ENCODE measurements at regions not wholly inside any gene's neighbourhood (a gene's known extent, or its start where the extent isn't known, plus 50 kb on each side); places are given as distances from the start of the nearest gene placed in this dataset.

DNA sequence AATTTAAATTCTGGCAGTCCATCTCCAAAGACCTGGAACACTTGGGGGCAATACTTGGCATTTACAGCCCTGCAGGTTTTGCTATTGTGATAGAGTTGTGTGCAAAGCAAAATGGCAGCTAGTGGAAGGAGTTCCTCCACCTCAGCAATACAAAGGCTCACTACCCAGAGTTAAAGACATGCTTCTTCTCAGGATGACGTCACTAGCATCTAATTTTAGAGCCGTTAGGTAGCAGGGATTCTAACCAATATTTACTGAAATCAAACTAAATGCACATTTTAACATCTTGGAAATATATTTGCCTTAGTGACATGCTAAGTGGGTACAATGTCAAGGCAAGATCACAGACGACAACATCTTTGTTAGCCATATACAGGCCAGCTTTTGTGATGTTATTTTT, 261.6 kb downstream of the MAN2A1 start:
- no peak for TF ChIP-seq POLR2AphosphoS5 (IDR thresholded peaks at IDR 0.05; ENCODE audit: low read depth, low read length)
- TF ChIP-seq, protein P1, sequence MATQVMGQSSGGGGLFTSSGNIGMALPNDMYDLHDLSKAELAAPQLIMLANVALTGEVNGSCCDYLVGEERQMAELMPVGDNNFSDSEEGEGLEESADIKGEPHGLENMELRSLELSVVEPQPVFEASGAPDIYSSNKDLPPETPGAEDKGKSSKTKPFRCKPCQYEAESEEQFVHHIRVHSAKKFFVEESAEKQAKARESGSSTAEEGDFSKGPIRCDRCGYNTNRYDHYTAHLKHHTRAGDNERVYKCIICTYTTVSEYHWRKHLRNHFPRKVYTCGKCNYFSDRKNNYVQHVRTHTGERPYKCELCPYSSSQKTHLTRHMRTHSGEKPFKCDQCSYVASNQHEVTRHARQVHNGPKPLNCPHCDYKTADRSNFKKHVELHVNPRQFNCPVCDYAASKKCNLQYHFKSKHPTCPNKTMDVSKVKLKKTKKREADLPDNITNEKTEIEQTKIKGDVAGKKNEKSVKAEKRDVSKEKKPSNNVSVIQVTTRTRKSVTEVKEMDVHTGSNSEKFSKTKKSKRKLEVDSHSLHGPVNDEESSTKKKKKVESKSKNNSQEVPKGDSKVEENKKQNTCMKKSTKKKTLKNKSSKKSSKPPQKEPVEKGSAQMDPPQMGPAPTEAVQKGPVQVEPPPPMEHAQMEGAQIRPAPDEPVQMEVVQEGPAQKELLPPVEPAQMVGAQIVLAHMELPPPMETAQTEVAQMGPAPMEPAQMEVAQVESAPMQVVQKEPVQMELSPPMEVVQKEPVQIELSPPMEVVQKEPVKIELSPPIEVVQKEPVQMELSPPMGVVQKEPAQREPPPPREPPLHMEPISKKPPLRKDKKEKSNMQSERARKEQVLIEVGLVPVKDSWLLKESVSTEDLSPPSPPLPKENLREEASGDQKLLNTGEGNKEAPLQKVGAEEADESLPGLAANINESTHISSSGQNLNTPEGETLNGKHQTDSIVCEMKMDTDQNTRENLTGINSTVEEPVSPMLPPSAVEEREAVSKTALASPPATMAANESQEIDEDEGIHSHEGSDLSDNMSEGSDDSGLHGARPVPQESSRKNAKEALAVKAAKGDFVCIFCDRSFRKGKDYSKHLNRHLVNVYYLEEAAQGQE (IDR thresholded peaks at IDR 0.05; ENCODE audit: insufficient read depth in 1 of 2, low read depth in 2 of 2, low read length in 1 of 2), result no peak

Measured in Panc1 (cell line).